Lower leg skin (tissue), 4 donors: ENCODE measurements at regions not wholly inside any gene's neighbourhood (a gene's known extent, or its start where the extent isn't known, plus 50 kb on each side); places are given as distances from the start of the nearest gene placed in this dataset.

Experiments
- DNase-seq, 2 donors: peaks; one replicate each; pipeline ENCODE4 v3.0.0-alpha.2; 2019; ENCODE audit warnings: low spot score in 2 of 2
- H3K4me3 ChIP-seq: fragments of 200-600 bp; sonication (generic); 2 replicates; pipeline ENCODE4 v1.5.1; 2017; ENCODE audit warnings: mild to moderate bottlenecking, low read depth; ENCODE audit not compliant: poor library complexity, severe bottlenecking
- CTCF ChIP-seq, 3 donors: fragments of 450-650 bp; IDR thresholded peaks; one replicate each; pipeline ENCODE4 v1.5.1; 2016; ENCODE audit warnings: antibody characterized with exemption in 3 of 3, mild to moderate bottlenecking in 3 of 3, moderate library complexity in 2 of 3
- POLR2A ChIP-seq, 2 donors: fragments of 450-650 bp; IDR thresholded peaks; one replicate each; pipeline ENCODE4 v1.6.1; 2016 to 2017; ENCODE audit warnings: antibody characterized with exemption in 2 of 2, mild to moderate bottlenecking in 1 of 2, moderate library complexity in 1 of 2
- WGBS, 2 donors: methylation state at CpG; one replicate each; pipeline ENCODE4 v1.1.5; 2018; 5-methylcytosine and 5-hydroxymethylcytosine counted together
- intact Hi-C: fragments of 100-400 bp; cut with DNase I; formaldehyde crosslinking; loops from one replicate; pipeline ENCODE4 v1.15.0; 2023; ENCODE audit warnings: low total_unique reads

GRCh38 chr5:34497470-34497808, 158.7 kb upstream of the RAI14 start:
- H3K4me3 ChIP-seq: no peak overlapping the region
- intact Hi-C loops: no loop called here
- DNase-seq: no peak
- no peak for TF ChIP-seq CTCF (IDR thresholded peaks at IDR 0.05)
- TF ChIP-seq POLR2A (IDR thresholded peaks at IDR 0.05): no peak
- WGBS, 2 donors: 53 to 74% methylated on average over 3 of the region's 3 CpGs

- TF ChIP-seq POLR2A (IDR thresholded peaks at IDR 0.05): no peak
- no peak for TF ChIP-seq CTCF (IDR thresholded peaks at IDR 0.05)
- 76 to 82% methylated on average over 4 of the region's 4 CpGs for WGBS, 2 donors
- no peak overlapping the region for H3K4me3 ChIP-seq
- intact Hi-C loops: no loop called here
- DNase-seq: no peak
Measured at GRCh38 chr5:34498572-34498971, 157.6 kb upstream of the RAI14 start.

- TF ChIP-seq POLR2A (IDR thresholded peaks at IDR 0.05): no peak
- TF ChIP-seq CTCF (IDR thresholded peaks at IDR 0.05): no peak
- DNase-seq: no peak
- 82 to 90% methylated on average over 5 of the region's 5 CpGs for WGBS, 2 donors
- intact Hi-C loops: no loop called here
- H3K4me3 ChIP-seq: no peak overlapping the region
Measured at GRCh38 chr5:34499001-34499734, 157.0 kb upstream of the RAI14 start.

GRCh38 chr5:34500236-34500847, 155.8 kb upstream of the RAI14 start:
- DNase-seq: no peak
- no peak overlapping the region for H3K4me3 ChIP-seq
- intact Hi-C loops: no loop called here
- 83 to 86% methylated on average over 9 of the region's 9 CpGs for WGBS, 2 donors
- TF ChIP-seq CTCF (IDR thresholded peaks at IDR 0.05) (no peak), POLR2A (IDR thresholded peaks at IDR 0.05) (no peak)

- H3K4me3 ChIP-seq: no peak overlapping the region
- WGBS, 2 donors: 76 to 83% methylated on average over 2 of the region's 2 CpGs
- intact Hi-C loops: no loop called here
- no peak for DNase-seq
- TF ChIP-seq CTCF (IDR thresholded peaks at IDR 0.05) (no peak), POLR2A (IDR thresholded peaks at IDR 0.05) (no peak)
Measured at GRCh38 chr5:34501016-34501415, 155.1 kb upstream of the RAI14 start.

GRCh38 chr5:34501840-34502239, 154.3 kb upstream of the RAI14 start:
- H3K4me3 ChIP-seq: no peak overlapping the region
- DNase-seq: no peak
- 95 to 98% methylated on average over 3 of the region's 3 CpGs for WGBS, 2 donors
- intact Hi-C loops: no loop called here
- TF ChIP-seq POLR2A (IDR thresholded peaks at IDR 0.05) (no peak), CTCF (IDR thresholded peaks at IDR 0.05) (no peak)
